Muscle layer of colon (tissue), 2 donors: ENCODE measurements at regions not wholly inside any gene's neighbourhood (a gene's known extent, or its start where the extent isn't known, plus 50 kb on each side); places are given as distances from the start of the nearest gene placed in this dataset.

Experiments used
- H3K27ac ChIP-seq: one replicate; pipeline ENCODE4 v1.7.0; 2013; ENCODE audit warnings: low read depth, mild to moderate bottlenecking, low read length, moderate library complexity
- H3K27me3 ChIP-seq, 2 donors: one replicate each; pipeline ENCODE4 v1.7.0; 2013; ENCODE audit warnings: low read length in 2 of 2, mild to moderate bottlenecking in 2 of 2; ENCODE audit not compliant: insufficient read depth in 2 of 2, control insufficient read depth in 1 of 2
- H3K36me3 ChIP-seq: one replicate; pipeline ENCODE4 v1.7.0; 2013; ENCODE audit warnings: mild to moderate bottlenecking, low read length; ENCODE audit not compliant: insufficient read depth
- H3K4me1 ChIP-seq: one replicate; pipeline ENCODE4 v1.7.0; 2013; ENCODE audit warnings: mild to moderate bottlenecking, low read length; ENCODE audit not compliant: insufficient read depth
- H3K4me3 ChIP-seq, 2 donors: one replicate each; pipeline ENCODE4 v1.7.0; 2013; ENCODE audit warnings: low read length in 2 of 2, low read depth in 1 of 2, mild to moderate bottlenecking in 1 of 2, moderate library complexity in 1 of 2
- H3K9ac ChIP-seq: one replicate; pipeline ENCODE4 v1.7.0; 2013; ENCODE audit warnings: low read length
- H3K9me3 ChIP-seq: one replicate; pipeline ENCODE4 v1.7.0; 2013; ENCODE audit warnings: mild to moderate bottlenecking, low read length
- donor health status: abdominal sarcoma.
- donor health status: Adenocarcinoma of cecum.

- Histone ChIP-seq H3K4me3 (no peak overlapping the region), H3K9ac (no peak overlapping the region), H3K27me3 (no peaks in the 10 kb centered on the region), H3K27ac (no peak overlapping the region), H3K9me3 (no peaks in the 10 kb centered on the region), H3K36me3 (no peaks in the 10 kb centered on the region), H3K4me1 (no peaks in the 10 kb centered on the region)
Observed at GRCh38 chr13:108360139-108360538, 90.6 kb downstream of the TNFSF13B start.

DNA sequence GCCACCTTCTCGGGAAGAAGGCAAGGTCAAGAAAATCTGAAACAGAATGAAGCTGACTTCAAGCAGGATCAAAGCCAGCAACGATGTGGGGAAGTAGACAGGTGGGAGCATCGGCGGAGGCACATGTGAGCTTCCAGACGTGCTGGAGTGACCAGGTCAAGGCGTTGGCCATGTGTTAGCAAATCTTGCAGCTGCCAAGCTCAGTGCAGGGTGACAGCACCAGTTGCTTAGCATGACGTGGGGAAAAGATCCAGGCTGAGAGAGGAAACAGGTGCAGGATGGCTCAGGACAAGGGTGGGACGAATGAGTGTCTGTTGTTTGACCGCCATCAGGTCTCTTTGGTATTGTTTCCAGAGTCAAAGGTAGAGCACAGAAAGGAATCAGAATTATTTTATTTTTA is 92.3 kb downstream of the TNFSF13B start:
- Histone ChIP-seq H3K9ac (no peak overlapping the region), H3K27me3 (no peaks in the 10 kb centered on the region), H3K36me3 (no peaks in the 10 kb centered on the region), H3K4me3 (no peak overlapping the region), H3K9me3 (no peaks in the 10 kb centered on the region), H3K4me1 (no peaks in the 10 kb centered on the region), H3K27ac (no peak overlapping the region)

DNA sequence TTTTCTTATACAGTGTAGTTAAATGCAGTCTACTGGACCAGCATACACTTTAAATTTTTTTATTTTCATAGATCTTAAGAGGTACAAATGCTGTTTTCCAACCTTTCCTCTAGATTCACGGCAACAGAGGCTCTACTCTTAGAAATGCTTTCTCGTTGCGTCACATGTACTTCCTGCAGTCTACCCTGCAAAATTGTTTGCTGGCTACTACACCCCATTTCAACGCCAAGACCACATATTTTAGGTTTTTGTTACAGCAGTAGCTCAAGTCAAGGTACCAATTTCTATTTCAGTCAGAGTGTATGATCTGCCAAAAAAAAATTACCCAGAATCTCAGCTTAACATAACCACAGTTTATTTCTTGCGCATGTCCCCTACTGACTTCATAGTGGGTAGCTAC is 94.1 kb downstream of the TNFSF13B start:
- Histone ChIP-seq H3K9me3 (no peaks in the 10 kb centered on the region), H3K27ac (no peak overlapping the region), H3K27me3 (no peaks in the 10 kb centered on the region), H3K4me3 (no peak overlapping the region), H3K9ac (no peak overlapping the region), H3K36me3 (no peaks in the 10 kb centered on the region), H3K4me1 (no peaks in the 10 kb centered on the region)

GRCh38 chr13:108365255-108365654 is 95.7 kb downstream of the TNFSF13B start:
- H3K4me1 ChIP-seq, result no peaks in the 10 kb centered on the region
- no peak overlapping the region for H3K4me3 ChIP-seq
- no peaks in the 10 kb centered on the region for H3K36me3 ChIP-seq
- H3K27me3 ChIP-seq, result no peaks in the 10 kb centered on the region
- no peak overlapping the region for H3K9ac ChIP-seq
- no peak overlapping the region for H3K27ac ChIP-seq
- no peaks in the 10 kb centered on the region for H3K9me3 ChIP-seq

GRCh38 chr13:108368250-108368905 is 98.9 kb downstream of the TNFSF13B start:
- Histone ChIP-seq H3K9ac (no peak overlapping the region), H3K36me3 (no peaks in the 10 kb centered on the region), H3K27ac (no peak overlapping the region), H3K4me1 (no peaks in the 10 kb centered on the region), H3K9me3 (no peaks in the 10 kb centered on the region), H3K27me3 (no peaks in the 10 kb centered on the region), H3K4me3 (no peak overlapping the region)

GRCh38 chr13:108369412-108369811 is 99.9 kb downstream of the TNFSF13B start:
- no peak overlapping the region for H3K4me3 ChIP-seq
- H3K36me3 ChIP-seq, result no peaks in the 10 kb centered on the region
- no peaks in the 10 kb centered on the region for H3K9me3 ChIP-seq
- no peaks in the 10 kb centered on the region for H3K27me3 ChIP-seq
- H3K4me1 ChIP-seq, result no peaks in the 10 kb centered on the region
- H3K27ac ChIP-seq, result no peak overlapping the region
- no peak overlapping the region for H3K9ac ChIP-seq

GRCh38 chr13:108375034-108375433 is 105.5 kb downstream of the TNFSF13B start:
- no peaks in the 10 kb centered on the region for H3K9me3 ChIP-seq
- no peaks in the 10 kb centered on the region for H3K36me3 ChIP-seq
- no peaks in the 10 kb centered on the region for H3K27me3 ChIP-seq
- no peak overlapping the region for H3K4me3 ChIP-seq
- H3K9ac ChIP-seq, result no peak overlapping the region
- H3K27ac ChIP-seq, result no peak overlapping the region
- no peaks in the 10 kb centered on the region for H3K4me1 ChIP-seq

DNA sequence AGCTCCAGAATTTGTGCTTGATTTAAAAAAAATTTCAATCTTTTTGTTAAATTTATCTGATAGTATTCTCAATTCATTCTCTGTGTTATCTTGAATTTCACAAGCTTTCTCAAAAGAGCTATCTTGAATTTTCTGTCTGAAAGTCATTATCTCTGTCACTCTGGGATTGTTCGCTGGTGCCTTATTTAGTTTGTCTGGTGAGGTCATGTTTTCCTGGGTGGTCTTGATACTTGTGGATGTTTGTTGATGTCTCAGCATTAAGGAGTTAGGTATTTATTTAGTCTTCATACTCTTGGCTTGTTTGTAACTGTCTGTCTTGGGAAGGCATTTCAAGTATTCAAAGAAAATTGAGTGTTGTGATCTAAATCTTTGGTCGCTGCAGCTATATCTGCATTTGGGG is 106.3 kb downstream of the TNFSF13B start:
- no peaks in the 10 kb centered on the region for H3K9me3 ChIP-seq
- H3K36me3 ChIP-seq, result no peaks in the 10 kb centered on the region
- no peak overlapping the region for H3K4me3 ChIP-seq
- no peaks in the 10 kb centered on the region for H3K4me1 ChIP-seq
- H3K9ac ChIP-seq, result no peak overlapping the region
- H3K27ac ChIP-seq, result no peak overlapping the region
- H3K27me3 ChIP-seq, result no peaks in the 10 kb centered on the region

DNA sequence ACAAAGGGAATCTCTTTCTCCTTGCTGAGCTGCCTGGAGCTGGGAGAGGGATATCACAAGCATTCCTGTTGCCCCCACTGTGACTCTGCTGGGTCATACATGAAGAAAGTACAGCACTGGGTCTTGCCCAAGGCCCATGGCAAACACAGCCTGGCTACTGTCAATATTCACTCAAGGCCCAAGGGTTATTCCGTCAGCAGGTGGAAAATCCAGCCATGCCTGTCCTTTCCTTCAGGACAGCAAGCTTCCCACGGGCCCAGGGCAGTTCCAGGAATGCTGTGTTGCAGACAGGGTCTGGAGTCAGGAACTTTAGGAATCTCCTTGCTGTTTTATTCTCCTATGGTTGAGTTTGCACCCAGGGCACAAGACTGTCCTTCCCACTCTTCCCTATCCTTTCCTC is 106.8 kb downstream of the TNFSF13B start:
- no peak overlapping the region for H3K27ac ChIP-seq
- H3K4me3 ChIP-seq, result no peak overlapping the region
- no peaks in the 10 kb centered on the region for H3K36me3 ChIP-seq
- H3K27me3 ChIP-seq, result no peaks in the 10 kb centered on the region
- no peaks in the 10 kb centered on the region for H3K9me3 ChIP-seq
- no peaks in the 10 kb centered on the region for H3K4me1 ChIP-seq
- no peak overlapping the region for H3K9ac ChIP-seq

DNA sequence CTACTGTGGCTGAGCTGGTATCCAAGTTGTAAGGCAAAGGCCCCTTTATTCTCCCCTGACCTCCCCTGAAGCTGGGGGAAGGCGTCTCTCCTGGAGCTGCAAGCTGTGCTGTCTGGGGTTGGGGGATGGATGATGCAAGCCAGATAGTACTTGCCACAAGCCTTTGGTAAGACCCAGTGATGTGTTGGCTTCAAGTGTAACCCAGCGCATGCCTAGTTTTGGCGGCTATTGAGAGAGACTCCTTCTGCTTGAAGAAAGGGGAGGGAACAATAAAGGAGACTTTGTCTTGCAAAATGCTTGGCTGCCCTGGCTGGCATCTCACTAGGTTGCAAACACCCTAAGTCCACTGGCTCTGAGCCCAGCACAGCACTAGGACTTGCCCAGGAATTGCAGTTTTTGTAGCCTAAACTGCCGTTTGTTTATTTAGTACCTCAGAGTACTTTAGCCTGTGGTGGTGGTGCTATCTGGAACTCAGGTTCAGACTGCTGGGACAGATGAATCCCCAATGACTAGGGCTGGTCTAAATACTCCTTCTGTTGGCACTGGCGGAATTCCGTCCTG is 108.2 kb downstream of the TNFSF13B start:
- H3K9me3 ChIP-seq, result no peaks in the 10 kb centered on the region
- no peak overlapping the region for H3K27ac ChIP-seq
- H3K4me1 ChIP-seq, result no peaks in the 10 kb centered on the region
- H3K9ac ChIP-seq, result no peak overlapping the region
- H3K36me3 ChIP-seq, result no peaks in the 10 kb centered on the region
- H3K4me3 ChIP-seq, result no peak overlapping the region
- H3K27me3 ChIP-seq, result no peaks in the 10 kb centered on the region

GRCh38 chr13:108383667-108384066 is 114.1 kb downstream of the TNFSF13B start:
- Histone ChIP-seq H3K4me3 (no peak overlapping the region), H3K27me3 (no peaks in the 10 kb centered on the region), H3K27ac (no peak overlapping the region), H3K4me1 (no peaks in the 10 kb centered on the region), H3K9me3 (no peaks in the 10 kb centered on the region), H3K9ac (no peak overlapping the region), H3K36me3 (no peaks in the 10 kb centered on the region)

DNA sequence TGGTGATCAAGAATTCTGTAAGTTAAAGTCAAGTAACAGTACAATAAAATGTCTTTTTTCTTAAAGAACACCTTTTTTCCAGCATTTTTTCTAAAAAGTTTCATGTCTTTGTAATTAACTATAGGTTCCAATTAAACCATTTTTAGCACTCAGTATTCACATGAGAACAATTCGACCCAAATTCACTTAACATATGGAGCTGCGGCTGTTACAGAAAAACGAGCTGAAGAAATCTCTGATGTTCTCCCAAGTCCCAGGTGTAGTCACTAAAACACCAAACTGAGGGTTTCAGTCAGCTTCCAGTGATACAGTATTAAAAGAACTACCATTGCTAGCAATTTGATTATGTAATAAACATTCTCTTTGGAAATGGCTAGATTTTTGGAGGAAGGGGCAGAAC is 117.6 kb downstream of the TNFSF13B start:
- Histone ChIP-seq H3K36me3 (no peaks in the 10 kb centered on the region), H3K4me1 (no peaks in the 10 kb centered on the region), H3K27ac (no peak overlapping the region), H3K4me3 (no peak overlapping the region), H3K9ac (no peak overlapping the region), H3K9me3 (no peaks in the 10 kb centered on the region), H3K27me3 (no peaks in the 10 kb centered on the region)
